Neutrophil (primary cell): ENCODE measurements at regions not wholly inside any gene's neighbourhood (a gene's known extent, or its start where the extent isn't known, plus 50 kb on each side); places are given as distances from the start of the nearest gene placed in this dataset.

Experiments
- H3K27ac ChIP-seq: fragments of 200-600 bp; sonication (generic); 2 replicates; pipeline ENCODE4 v1.5.1; 2016; ENCODE audit warnings: mild to moderate bottlenecking, moderate library complexity
- H3K27me3 ChIP-seq: fragments of 200-600 bp; sonication (generic); 2 replicates; pipeline ENCODE4 v1.6.0; 2016; ENCODE audit warnings: mild to moderate bottlenecking
- H3K36me3 ChIP-seq: fragments of 200-600 bp; sonication (generic); 2 replicates; pipeline ENCODE4 v1.5.1; 2017
- H3K4me1 ChIP-seq, 2 experiments: fragments of 200-600 bp in 1 of 2; sonication (generic) in 1 of 2; 1 replicate in 1 of 2; 2 replicates in 1 of 2; pipeline versions ENCODE4 v1.5.1 to v1.6.1; 2013 to 2016; ENCODE audit warnings: low read depth in 1 of 2, low read length in 1 of 2, mild to moderate bottlenecking in 1 of 2, moderate library complexity in 1 of 2; ENCODE audit not compliant: control insufficient read depth in 1 of 2, insufficient read depth in 1 of 2
- H3K4me3 ChIP-seq, 2 experiments: fragments of 200-600 bp in 1 of 2; sonication (generic) in 1 of 2; 1 replicate in 1 of 2; 2 replicates in 1 of 2; pipeline ENCODE4 v1.5.1; 2013 to 2016; ENCODE audit warnings: low read depth in 1 of 2, low read length in 1 of 2, mild to moderate bottlenecking in 1 of 2, moderate library complexity in 1 of 2
- H3K9me3 ChIP-seq: fragments of 200-600 bp; sonication (generic); 2 replicates; pipeline ENCODE4 v1.5.1; 2016
- CTCF ChIP-seq: fragments of 200-600 bp; sonication (generic); IDR thresholded peaks from 2 replicates; pipeline ENCODE4 v1.5.1; 2016; ENCODE audit warnings: antibody characterized with exemption

- Histone ChIP-seq H3K36me3 (no peaks in the 10 kb centered on the region), H3K4me3 (no peak overlapping the region), H3K4me1 (no peaks in the 10 kb centered on the region), H3K27me3 (no peaks in the 10 kb centered on the region), H3K9me3 (no peaks in the 10 kb centered on the region), H3K27ac (no peak overlapping the region)
- TF ChIP-seq CTCF: no peak
Observed at GRCh38 chr9:74205056-74205455, 292.1 kb upstream of the RORB start.

- Histone ChIP-seq H3K9me3 (no peaks in the 10 kb centered on the region), H3K27ac (no peak overlapping the region), H3K4me1 (no peaks in the 10 kb centered on the region), H3K27me3 (no peaks in the 10 kb centered on the region), H3K36me3 (no peaks in the 10 kb centered on the region), H3K4me3 (no peak overlapping the region)
- TF ChIP-seq CTCF: no peak
Observed at GRCh38 chr9:74218385-74219063, 278.6 kb upstream of the RORB start.

GRCh38 chr9:74220327-74220726 lies 276.8 kb upstream of the RORB start:
- no peak overlapping the region for H3K27ac ChIP-seq
- no peak for TF ChIP-seq CTCF
- no peaks in the 10 kb centered on the region for H3K4me1 ChIP-seq
- H3K4me3 ChIP-seq: no peak overlapping the region
- H3K9me3 ChIP-seq: no peaks in the 10 kb centered on the region
- H3K27me3 ChIP-seq: no peaks in the 10 kb centered on the region
- H3K36me3 ChIP-seq: no peaks in the 10 kb centered on the region

GRCh38 chr9:74236857-74237256 lies 260.3 kb upstream of the RORB start:
- Histone ChIP-seq H3K9me3 (no peaks in the 10 kb centered on the region), H3K36me3 (no peaks in the 10 kb centered on the region), H3K4me3 (no peak overlapping the region), H3K27me3 (no peaks in the 10 kb centered on the region), H3K4me1 (no peaks in the 10 kb centered on the region), H3K27ac (no peak overlapping the region)
- TF ChIP-seq CTCF: no peak

GRCh38 chr9:74245866-74246497 lies 251.2 kb upstream of the RORB start:
- Histone ChIP-seq H3K27ac (no peak overlapping the region), H3K4me1 (no peaks in the 10 kb centered on the region), H3K27me3 (no peaks in the 10 kb centered on the region)

More at GRCh38 chr9:74245866-74246497, 251.2 kb upstream of the RORB start:
- H3K9me3 ChIP-seq: no peaks in the 10 kb centered on the region
- H3K36me3 ChIP-seq: no peaks in the 10 kb centered on the region
- H3K4me3 ChIP-seq: no peak overlapping the region
- TF ChIP-seq CTCF: no peak
